K562 (cell line): ENCODE measurements at regions not wholly inside any gene's neighbourhood (a gene's known extent, or its start where the extent isn't known, plus 50 kb on each side); places are given as distances from the start of the nearest gene placed in this dataset.

Source experiments
- ATAC-seq: fragments of 200-7000 bp; cut with Tn5 transposase; 3 replicates; pipeline ENCODE4 v1.9.1; 2020; ENCODE audit warnings: moderate library complexity
- BruUV-seq: library from RNA; stranded (reverse); fragments of 400-500 nt; replicated peaks from 2 replicates; lab custom pipeline; 2021; lab: Mats Ljungman, UMichigan
- CTCF ChIA-PET: fragments of 300-600 bp; formaldehyde crosslinking; extraction: SDS; loops from one replicate; lab custom pipeline; 2021; ENCODE audit warnings: low intra/inter-chr PET ratio; lab: Yijun Ruan, JAX
- POLR2A ChIA-PET: fragments of 300-600, 350-650 bp; sonication (Branson Sonifier 250); formaldehyde crosslinking; extraction: SDS; loops from one replicate; lab custom pipeline; 2021; ENCODE audit warnings: antibody characterized with exemption, inconsistent platforms; lab: Yijun Ruan, JAX
- DNase-seq, 4 experiments: peaks; one replicate each; pipeline versions ENCODE4 v3.0.0 to v3.0.0-alpha.2; 2011 to 2018; ENCODE audit warnings: low spot score in 3 of 4, mixed read lengths in 3 of 4; ENCODE audit errors: extremely low read depth in 1 of 4
- FAIRE-seq: peaks from 2 replicates; lab custom pipeline; 2011; peaks lifted over from hg19 to GRCh38; lab: Jason Lieb, UNC
- H2AFZ ChIP-seq: 2 replicates; pipeline ENCODE4 v1.6.0; 2011; ENCODE audit warnings: low read depth, low read length, control low read depth, inconsistent platforms
- H3K27ac ChIP-seq: fragments of 200-600 bp; 3 replicates; pipeline ENCODE4 v1.8.0; 2011; ENCODE audit warnings: low read depth, mild to moderate bottlenecking, control low read depth, inconsistent platforms, low read length, moderate library complexity, mixed read lengths; ENCODE audit errors: extremely low read depth
- H3K27me3 ChIP-seq, 2 experiments: fragments of 300-600 bp in 1 of 2; 2 replicates in 1 of 2; 3 replicates in 1 of 2; pipeline versions ENCODE4 v1.6.0 to v1.8.0; 2011; ENCODE audit warnings: inconsistent platforms in 2 of 2, low read length in 2 of 2, mild to moderate bottlenecking in 1 of 2, mixed read lengths in 1 of 2, moderate library complexity in 1 of 2; ENCODE audit not compliant: control insufficient read depth in 2 of 2, insufficient read depth in 2 of 2
- H3K36me3 ChIP-seq: fragments of 300-600 bp; 3 replicates; pipeline ENCODE4 v1.8.0; 2011; ENCODE audit warnings: mild to moderate bottlenecking, low read length, inconsistent platforms; ENCODE audit not compliant: control insufficient read depth, insufficient read depth
- H3K4me1 ChIP-seq, 2 experiments: fragments of 200-600 bp in 1 of 2; replicated peaks in 1 of 2; 2 replicates in 1 of 2; 3 replicates in 1 of 2; pipeline versions ENCODE4 v1.5.1 to v1.8.0; 2011; ENCODE audit warnings: inconsistent platforms in 2 of 2, low read length in 2 of 2, mild to moderate bottlenecking in 1 of 2, mixed read lengths in 1 of 2, moderate library complexity in 1 of 2; ENCODE audit not compliant: control insufficient read depth in 2 of 2, insufficient read depth in 2 of 2
- H3K4me2 ChIP-seq: 2 replicates; pipeline ENCODE4 v1.6.1; 2011; ENCODE audit warnings: low read length, control low read depth, inconsistent platforms, mixed read lengths; ENCODE audit not compliant: insufficient read depth
- H3K4me3 ChIP-seq: fragments of 200-600 bp; sonication (generic), shearing (Covaris generic); 2 replicates; pipeline ENCODE4 v1.5.1; 2016; ENCODE audit warnings: control low read depth, inconsistent platforms
- H3K79me2 ChIP-seq: fragments of 200-600 bp; 3 replicates; pipeline ENCODE4 v1.8.0; 2011; ENCODE audit warnings: low read length, inconsistent platforms; ENCODE audit not compliant: control insufficient read depth, insufficient read depth
- H3K9ac ChIP-seq, 2 experiments: 2 replicates each; pipeline versions ENCODE4 v1.6.0 to v1.6.1; 2011; ENCODE audit warnings: low read depth in 2 of 2, low read length in 2 of 2, control low read depth in 1 of 2, inconsistent platforms in 1 of 2, mild to moderate bottlenecking in 1 of 2, mixed read lengths in 1 of 2; ENCODE audit not compliant: insufficient read depth in 1 of 2
- H3K9me1 ChIP-seq: one replicate; pipeline ENCODE4 v1.6.0; 2011; ENCODE audit warnings: inconsistent platforms, mild to moderate bottlenecking, low read length, moderate library complexity; ENCODE audit not compliant: control insufficient read depth, insufficient read depth
- H3K9me3 ChIP-seq: replicated peaks from 2 replicates; pipeline ENCODE4 v1.5.1; 2011; ENCODE audit warnings: low read depth, low read length, inconsistent platforms; ENCODE audit not compliant: control insufficient read depth, insufficient read depth
- H4K20me1 ChIP-seq: replicated peaks from 2 replicates; pipeline ENCODE4 v1.6.1; 2011; ENCODE audit warnings: low read length, inconsistent platforms, mixed read lengths; ENCODE audit not compliant: control insufficient read depth, insufficient read depth
- ARHGAP35 ChIP-seq: fragments of 450-650 bp; IDR thresholded peaks from 2 replicates; pipeline ENCODE4 v1.6.1; 2018; ENCODE audit not compliant: partially characterized antibody
- COPS2 ChIP-seq: fragments of 450-650 bp; conservative IDR thresholded peaks from 2 replicates; pipeline ENCODE4 v1.6.1; 2016; ENCODE audit warnings: mild to moderate bottlenecking, moderate library complexity
- CREB1 ChIP-seq, 2 experiments: sonication (generic) in 1 of 2; formaldehyde crosslinking in 1 of 2; IDR thresholded peaks; 2 replicates each; pipeline versions ENCODE4 v1.6.1 to v1.8.0; 2012 to 2022; ENCODE audit warnings: inconsistent platforms in 1 of 2, mild to moderate bottlenecking in 1 of 2, missing genetic modification reagents in 1 of 2, moderate library complexity in 1 of 2
- DACH1 ChIP-seq: fragments of 450-650 bp; IDR thresholded peaks from 2 replicates; pipeline ENCODE4 v1.6.1; 2018; ENCODE audit not compliant: partially characterized antibody
- DMBX1 ChIP-seq: fragments of 250-450 bp; sonication (Bioruptor Pico); IDR thresholded peaks from 2 replicates; pipeline ENCODE4 v1.8.0; 2022; ENCODE audit warnings: inconsistent platforms, mild to moderate bottlenecking, moderate library complexity, borderline replicate concordance
- FUS ChIP-seq: fragments of 200-400 bp; formaldehyde crosslinking; optimal IDR thresholded peaks from 2 replicates; pipeline ENCODE3; 2017; ENCODE audit warnings: low read depth, low read length
- MXI1 ChIP-seq: IDR thresholded peaks from 2 replicates; pipeline ENCODE4 v1.6.1; 2011; ENCODE audit warnings: low read depth, mild to moderate bottlenecking, improper control_type of control experiment, low read length
- OTX1 ChIP-seq: fragments of 450-650 bp; formaldehyde crosslinking; IDR thresholded peaks from 2 replicates; pipeline ENCODE4 v1.4.0; 2022; ENCODE audit warnings: mild to moderate bottlenecking
- ZFP30 ChIP-seq: fragments of 250-450 bp; sonication (Bioruptor Pico); IDR thresholded peaks from 2 replicates; pipeline ENCODE4 v1.8.0; 2022; ENCODE audit warnings: moderate library complexity, mild to moderate bottlenecking, inconsistent platforms, borderline replicate concordance
- ZNF146 ChIP-seq: IDR thresholded peaks from one replicate; pipeline ENCODE4 v1.6.1; 2018; ENCODE audit warnings: missing compliant biosample characterization; ENCODE audit not compliant: unreplicated experiment
- ZNF212 ChIP-seq: fragments of 450-650 bp; formaldehyde crosslinking; IDR thresholded peaks from 2 replicates; pipeline ENCODE4 v1.4.0; 2020; ENCODE audit warnings: mild to moderate bottlenecking
- ZNF316 ChIP-seq: fragments of 450-650 bp; IDR thresholded peaks from 2 replicates; pipeline ENCODE4 v1.6.1; 2016
- WGBS: fragments of 100-300 bp; shearing (Covaris generic); methylation state at CpG from one replicate; pipeline ENCODE4 v1.1.6; 2016; ENCODE audit warnings: low coverage, mixed read lengths; ENCODE audit not compliant: insufficient coverage; ENCODE audit errors: missing lambda C conversion rate; 5-methylcytosine and 5-hydroxymethylcytosine counted together
- in situ Hi-C: fragments of 300-500 bp; cut with MboI; formaldehyde crosslinking; loops from 4 replicates; pipeline ENCODE4 v1.15.0; 2018; ENCODE audit warnings: inconsistent platforms, mixed read lengths
- intact Hi-C: fragments of 100-400 bp; cut with micrococcal nuclease; formaldehyde crosslinking; loops from 2 replicates; pipeline ENCODE4 v1.14.2; 2022
- TF ChIP-seq, protein P1 (sequence below): fragments of 250-450 bp; sonication (Bioruptor Pico); IDR thresholded peaks from 2 replicates; pipeline ENCODE4 v1.8.0; 2021; ENCODE audit warnings: mild to moderate bottlenecking, moderate library complexity
- TF ChIP-seq, protein P2 (sequence below), 2 experiments: fragments of 450-650 bp; IDR thresholded peaks; 2 replicates each; pipeline ENCODE4 v1.6.1; 2016
- TF ChIP-seq, protein P3 (sequence below): fragments of 450-650 bp; IDR thresholded peaks from 2 replicates; pipeline ENCODE4 v1.6.1; 2014; ENCODE audit warnings: low read depth, mild to moderate bottlenecking, moderate library complexity, borderline replicate concordance
- TF ChIP-seq, protein P4 (sequence below): sonication (generic); formaldehyde crosslinking; IDR thresholded peaks from 2 replicates; pipeline ENCODE4 v1.8.1; 2023; ENCODE audit warnings: mild to moderate bottlenecking, missing genetic modification reagents

DNA sequence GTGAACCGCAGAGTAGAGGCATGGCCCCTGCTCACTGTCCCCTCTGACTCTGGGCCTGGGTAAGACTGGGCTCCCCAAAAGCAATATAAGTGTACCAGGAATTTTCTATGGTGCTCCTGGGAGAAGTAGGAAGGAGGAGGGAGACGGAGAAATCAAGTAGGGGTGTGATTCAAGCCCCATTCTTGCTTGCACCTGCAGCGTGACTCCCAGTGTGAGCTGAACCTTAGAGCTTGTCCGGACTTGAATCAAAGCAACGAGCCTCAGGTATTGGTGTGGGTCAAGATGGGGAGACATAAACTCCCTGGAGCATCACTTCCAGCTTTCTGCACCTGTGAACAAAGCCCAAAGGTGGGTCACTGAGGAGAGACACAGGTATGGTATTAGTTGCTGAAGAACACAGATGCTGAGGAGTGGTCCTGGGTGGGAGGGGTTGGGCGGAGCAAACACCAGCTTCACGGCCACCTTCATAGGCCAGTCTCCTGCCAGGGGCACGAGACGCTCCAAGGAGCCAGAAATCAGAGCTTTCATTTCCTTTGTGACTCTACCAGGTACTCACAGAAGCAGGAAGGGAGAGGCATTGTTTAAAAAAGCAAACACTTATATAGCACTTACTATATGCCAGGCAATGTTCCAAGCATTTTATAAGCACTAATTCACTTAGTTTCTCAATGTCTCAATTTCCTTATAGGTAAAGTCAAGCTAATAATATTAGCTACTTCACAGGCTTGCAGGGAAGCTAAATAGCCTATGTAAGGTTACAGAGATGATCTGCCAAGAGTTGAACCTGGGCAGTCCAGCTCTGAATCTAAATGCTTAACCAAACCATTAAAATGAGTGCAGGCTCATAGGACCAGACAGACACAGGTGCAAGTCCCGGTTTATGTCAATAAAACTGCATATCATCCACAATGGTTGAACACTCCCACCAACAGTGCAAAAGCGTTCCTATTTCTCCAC lies 775.3 kb downstream of the UQCRFS1 start:
- H3K9me1 ChIP-seq, result no peaks in the 10 kb centered on the region
- H3K9ac ChIP-seq, result no peak overlapping the region
- no peak overlapping the region for H2AFZ ChIP-seq
- H4K20me1 ChIP-seq, result peaks cover 15% of the 10 kb centered on the region
- DNase-seq (no peak), FAIRE-seq (no peak), ATAC-seq (no peak)
- ChIA-PET CTCF (no interaction called here), POLR2A (interaction anchor here (0.6 to 1.4 kb wide), 4 partner anchors 11 to 31 kb away, joined by 4 to 5 read pairs (median 4); no protein-coding TSS in a partner anchor)
- H3K79me2 ChIP-seq, result peaks cover 36% of the 10 kb centered on the region; the same call in 2 of the 3 replicates
- in situ Hi-C loops, result no loop called here
- intact Hi-C loops, result no loop called here
- H3K4me2 ChIP-seq, result no peak overlapping the region
- no TSS peak for BruUV-seq
- H3K9me3 ChIP-seq, result no peaks in the 10 kb centered on the region
- whole genome bisulfite sequencing, result 64% methylated on average over 11 of the region's 11 CpGs
- no peaks in the 10 kb centered on the region for H3K27me3 ChIP-seq
- H3K4me3 ChIP-seq, result no peak overlapping the region
- H3K4me1 ChIP-seq, result peaks cover 0 to 2% of the 10 kb centered on the region in 2 experiments; a peak in 1 of 5 replicates
- peaks cover 52% of the 10 kb centered on the region for H3K36me3 ChIP-seq
- H3K27ac ChIP-seq, result no peak overlapping the region
- TF ChIP-seq MXI1 (no peak), ZNF212 (CRISPR knock-in tag) (no peak), DMBX1 (CRISPR knock-in tag) (no peak), ZFP30 (CRISPR knock-in tag) (no peak), OTX1 (no peak), COPS2 (no peak), ZNF146 (CRISPR knock-in tag) (no peak), ARHGAP35 (no peak), ZNF316 (no peak), FUS (no peak), DACH1 (no peak), CREB1 (IDR thresholded peaks at IDR 0.05) (no peak), CREB1 (CRISPR knock-in tag; IDR thresholded peaks at IDR 0.05) (no peak)
- TF ChIP-seq, protein P1, sequence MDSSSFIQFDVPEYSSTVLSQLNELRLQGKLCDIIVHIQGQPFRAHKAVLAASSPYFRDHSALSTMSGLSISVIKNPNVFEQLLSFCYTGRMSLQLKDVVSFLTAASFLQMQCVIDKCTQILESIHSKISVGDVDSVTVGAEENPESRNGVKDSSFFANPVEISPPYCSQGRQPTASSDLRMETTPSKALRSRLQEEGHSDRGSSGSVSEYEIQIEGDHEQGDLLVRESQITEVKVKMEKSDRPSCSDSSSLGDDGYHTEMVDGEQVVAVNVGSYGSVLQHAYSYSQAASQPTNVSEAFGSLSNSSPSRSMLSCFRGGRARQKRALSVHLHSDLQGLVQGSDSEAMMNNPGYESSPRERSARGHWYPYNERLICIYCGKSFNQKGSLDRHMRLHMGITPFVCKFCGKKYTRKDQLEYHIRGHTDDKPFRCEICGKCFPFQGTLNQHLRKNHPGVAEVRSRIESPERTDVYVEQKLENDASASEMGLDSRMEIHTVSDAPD (CRISPR knock-in tag), result no peak
- TF ChIP-seq, protein P2, sequence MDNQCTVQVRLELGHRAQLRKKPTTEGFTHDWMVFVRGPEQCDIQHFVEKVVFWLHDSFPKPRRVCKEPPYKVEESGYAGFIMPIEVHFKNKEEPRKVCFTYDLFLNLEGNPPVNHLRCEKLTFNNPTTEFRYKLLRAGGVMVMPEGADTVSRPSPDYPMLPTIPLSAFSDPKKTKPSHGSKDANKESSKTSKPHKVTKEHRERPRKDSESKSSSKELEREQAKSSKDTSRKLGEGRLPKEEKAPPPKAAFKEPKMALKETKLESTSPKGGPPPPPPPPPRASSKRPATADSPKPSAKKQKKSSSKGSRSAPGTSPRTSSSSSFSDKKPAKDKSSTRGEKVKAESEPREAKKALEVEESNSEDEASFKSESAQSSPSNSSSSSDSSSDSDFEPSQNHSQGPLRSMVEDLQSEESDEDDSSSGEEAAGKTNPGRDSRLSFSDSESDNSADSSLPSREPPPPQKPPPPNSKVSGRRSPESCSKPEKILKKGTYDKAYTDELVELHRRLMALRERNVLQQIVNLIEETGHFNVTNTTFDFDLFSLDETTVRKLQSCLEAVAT (IDR thresholded peaks at IDR 0.05), result no peak
- TF ChIP-seq, protein P3, sequence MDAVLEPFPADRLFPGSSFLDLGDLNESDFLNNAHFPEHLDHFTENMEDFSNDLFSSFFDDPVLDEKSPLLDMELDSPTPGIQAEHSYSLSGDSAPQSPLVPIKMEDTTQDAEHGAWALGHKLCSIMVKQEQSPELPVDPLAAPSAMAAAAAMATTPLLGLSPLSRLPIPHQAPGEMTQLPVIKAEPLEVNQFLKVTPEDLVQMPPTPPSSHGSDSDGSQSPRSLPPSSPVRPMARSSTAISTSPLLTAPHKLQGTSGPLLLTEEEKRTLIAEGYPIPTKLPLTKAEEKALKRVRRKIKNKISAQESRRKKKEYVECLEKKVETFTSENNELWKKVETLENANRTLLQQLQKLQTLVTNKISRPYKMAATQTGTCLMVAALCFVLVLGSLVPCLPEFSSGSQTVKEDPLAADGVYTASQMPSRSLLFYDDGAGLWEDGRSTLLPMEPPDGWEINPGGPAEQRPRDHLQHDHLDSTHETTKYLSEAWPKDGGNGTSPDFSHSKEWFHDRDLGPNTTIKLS, result no peak
- TF ChIP-seq, protein P4, sequence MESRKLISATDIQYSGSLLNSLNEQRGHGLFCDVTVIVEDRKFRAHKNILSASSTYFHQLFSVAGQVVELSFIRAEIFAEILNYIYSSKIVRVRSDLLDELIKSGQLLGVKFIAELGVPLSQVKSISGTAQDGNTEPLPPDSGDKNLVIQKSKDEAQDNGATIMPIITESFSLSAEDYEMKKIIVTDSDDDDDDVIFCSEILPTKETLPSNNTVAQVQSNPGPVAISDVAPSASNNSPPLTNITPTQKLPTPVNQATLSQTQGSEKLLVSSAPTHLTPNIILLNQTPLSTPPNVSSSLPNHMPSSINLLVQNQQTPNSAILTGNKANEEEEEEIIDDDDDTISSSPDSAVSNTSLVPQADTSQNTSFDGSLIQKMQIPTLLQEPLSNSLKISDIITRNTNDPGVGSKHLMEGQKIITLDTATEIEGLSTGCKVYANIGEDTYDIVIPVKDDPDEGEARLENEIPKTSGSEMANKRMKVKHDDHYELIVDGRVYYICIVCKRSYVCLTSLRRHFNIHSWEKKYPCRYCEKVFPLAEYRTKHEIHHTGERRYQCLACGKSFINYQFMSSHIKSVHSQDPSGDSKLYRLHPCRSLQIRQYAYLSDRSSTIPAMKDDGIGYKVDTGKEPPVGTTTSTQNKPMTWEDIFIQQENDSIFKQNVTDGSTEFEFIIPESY (CRISPR knock-in tag), result no peak
